ENCODE measurements at regions not wholly inside any gene's neighbourhood (a gene's known extent, or its start where the extent isn't known, plus 50 kb on each side); places are given as distances from the start of the nearest gene placed in this dataset.
"Not testable (repeated sequence)": the region's sequence is repeated elsewhere in the genome, so short reads cannot be mapped to it uniquely, and the experiment has no call there.

- in situ Hi-C loops (cut with HindIII; ENCODE audit: low pct_ligation_motif_present, low sequenced_read_pairs), result no loop called here
- Histone ChIP-seq H3K4me3 (ENCODE audit: low read depth, low read length) (no peak overlapping the region), H3K27me3 (replicated peaks) (no peaks in the 10 kb centered on the region), H3K27ac (no peak overlapping the region), H3K36me3 (replicated peaks) (no peaks in the 10 kb centered on the region)
- no peak for DNase-seq
- TF ChIP-seq CTCF (IDR thresholded peaks at IDR 0.05; ENCODE audit: low read depth, low read length, missing control alignments), result no peak
Observed at GRCh38 chr7:15821484-15822427, 135.3 kb upstream of the MEOX2 start.

GRCh38 chr7:15820319-15820718, 133.8 kb upstream of the MEOX2 start:
- H3K36me3 ChIP-seq (replicated peaks), result no peaks in the 10 kb centered on the region
- no peak overlapping the region for H3K4me3 ChIP-seq (ENCODE audit: low read depth, low read length)
- TF ChIP-seq CTCF (IDR thresholded peaks at IDR 0.05; ENCODE audit: low read depth, low read length, missing control alignments), result no peak
- in situ Hi-C loops (cut with HindIII; ENCODE audit: low pct_ligation_motif_present, low sequenced_read_pairs), result no loop called here
- no peak overlapping the region for H3K27ac ChIP-seq
- H3K27me3 ChIP-seq (replicated peaks), result no peaks in the 10 kb centered on the region
- no peak for DNase-seq

GRCh38 chr7:15816835-15817426, 130.4 kb upstream of the MEOX2 start:
- no peaks in the 10 kb centered on the region for H3K27me3 ChIP-seq (replicated peaks)
- H3K36me3 ChIP-seq (replicated peaks), result no peaks in the 10 kb centered on the region
- in situ Hi-C loops (cut with HindIII; ENCODE audit: low pct_ligation_motif_present, low sequenced_read_pairs), result no loop called here
- DNase-seq, result no peak
- no peak overlapping the region for H3K4me3 ChIP-seq (ENCODE audit: low read depth, low read length)
- no peak overlapping the region for H3K27ac ChIP-seq
- TF ChIP-seq CTCF (IDR thresholded peaks at IDR 0.05; ENCODE audit: low read depth, low read length, missing control alignments), result no peak

- Histone ChIP-seq H3K4me3 (ENCODE audit: low read depth, low read length) (no peak overlapping the region), H3K27me3 (replicated peaks) (no peaks in the 10 kb centered on the region), H3K36me3 (replicated peaks) (no peaks in the 10 kb centered on the region), H3K27ac (no peak overlapping the region)
- DNase-seq, result no peak
- TF ChIP-seq CTCF (IDR thresholded peaks at IDR 0.05; ENCODE audit: low read depth, low read length, missing control alignments), result no peak
- in situ Hi-C loops (cut with HindIII; ENCODE audit: low pct_ligation_motif_present, low sequenced_read_pairs), result no loop called here
Observed at GRCh38 chr7:15813448-15813847, 127.0 kb upstream of the MEOX2 start.

GRCh38 chr7:15810383-15810782, 123.9 kb upstream of the MEOX2 start:
- DNase-seq; H3K27ac ChIP-seq; in situ Hi-C loops (cut with HindIII; ENCODE audit: low pct_ligation_motif_present, low sequenced_read_pairs); H3K27me3 ChIP-seq (replicated peaks); H3K36me3 ChIP-seq (replicated peaks); H3K4me3 ChIP-seq (ENCODE audit: low read depth, low read length): not testable (repeated sequence)

GRCh38 chr7:15809936-15810335, 123.5 kb upstream of the MEOX2 start:
- H3K4me3 ChIP-seq (ENCODE audit: low read depth, low read length); H3K27ac ChIP-seq; H3K27me3 ChIP-seq (replicated peaks); H3K36me3 ChIP-seq (replicated peaks); DNase-seq; in situ Hi-C loops (cut with HindIII; ENCODE audit: low pct_ligation_motif_present, low sequenced_read_pairs): not testable (repeated sequence)
